Activated CD4-positive, alpha-beta T cell treated with anti-CD3 and anti-CD28 coated beads, Interleukin-2, amount 50 U/mL, for 48 hours (primary cell): ENCODE measurements at regions not wholly inside any gene's neighbourhood (a gene's known extent, or its start where the extent isn't known, plus 50 kb on each side); places are given as distances from the start of the nearest gene placed in this dataset.
"Not testable (repeated sequence)": the region's sequence is repeated elsewhere in the genome, so short reads cannot be mapped to it uniquely, and the experiment has no call there.

ENCODE experiments used
- DNase-seq, 2 experiments: peaks; one replicate each; pipeline ENCODE4 v3.0.0-alpha.2; 2020

DNA sequence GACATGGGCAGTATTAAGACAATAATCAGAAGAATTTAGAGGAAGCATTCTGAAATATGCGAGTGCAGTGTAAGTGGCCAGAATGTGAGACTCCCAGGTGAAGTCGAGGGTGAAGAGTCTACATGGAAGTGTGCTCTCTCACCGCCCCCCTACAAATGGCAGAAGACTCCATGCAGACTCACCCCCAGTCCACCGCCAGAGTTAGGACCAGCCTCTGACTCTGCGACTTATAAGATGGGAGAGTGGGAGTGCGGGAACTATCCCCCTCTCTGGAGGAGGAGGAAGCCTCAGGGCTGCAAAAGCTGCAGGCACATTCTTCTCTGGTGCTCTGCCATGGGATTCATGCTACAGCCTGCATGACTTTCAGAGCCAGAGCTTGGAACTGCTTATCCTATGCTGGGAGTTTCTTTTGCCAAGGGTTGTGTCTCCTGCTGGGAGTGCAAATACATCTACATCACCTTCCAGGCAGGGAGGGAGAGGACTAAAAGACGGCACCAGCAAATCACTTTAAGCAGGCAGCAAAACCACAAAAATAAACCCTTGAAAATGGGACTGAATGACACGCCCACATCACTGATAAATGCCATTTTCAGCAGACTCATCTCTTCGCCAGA, 206.7 kb upstream of the SULF2 start:
- no peak for DNase-seq

DNA sequence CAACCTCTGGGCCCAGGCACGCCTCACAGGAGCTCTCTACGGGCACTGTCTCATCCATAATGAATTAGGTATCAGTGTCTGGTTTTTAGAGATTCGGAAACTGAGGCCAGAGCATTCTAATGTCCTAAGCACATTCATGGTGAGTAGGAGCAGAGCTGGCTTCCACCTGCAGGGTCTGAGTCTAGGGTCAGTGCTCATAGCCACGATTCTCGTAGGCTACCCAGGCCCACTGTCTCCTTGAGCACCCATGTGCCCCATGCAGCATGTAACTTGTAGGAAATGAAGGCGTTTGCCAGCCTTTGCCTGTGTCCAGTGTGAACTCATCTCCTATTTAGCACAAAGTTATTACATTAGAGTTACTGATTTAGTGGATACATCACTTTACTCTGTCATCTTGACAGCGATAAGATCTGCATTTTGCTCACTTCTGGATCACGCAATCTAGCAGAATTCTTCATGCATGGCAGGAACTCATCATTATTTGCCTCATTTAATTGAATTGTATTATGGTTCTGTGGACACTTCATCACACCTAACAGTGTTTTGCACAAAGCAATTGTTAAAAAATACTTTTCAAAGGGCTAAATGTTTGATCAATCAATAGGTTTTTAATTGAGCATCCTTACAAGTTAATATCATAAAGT, 205.3 kb upstream of the SULF2 start:
- no peak for DNase-seq

GRCh38 chr20:47989957-47990356, 204.7 kb upstream of the SULF2 start:
- DNase-seq, result no peak

DNA sequence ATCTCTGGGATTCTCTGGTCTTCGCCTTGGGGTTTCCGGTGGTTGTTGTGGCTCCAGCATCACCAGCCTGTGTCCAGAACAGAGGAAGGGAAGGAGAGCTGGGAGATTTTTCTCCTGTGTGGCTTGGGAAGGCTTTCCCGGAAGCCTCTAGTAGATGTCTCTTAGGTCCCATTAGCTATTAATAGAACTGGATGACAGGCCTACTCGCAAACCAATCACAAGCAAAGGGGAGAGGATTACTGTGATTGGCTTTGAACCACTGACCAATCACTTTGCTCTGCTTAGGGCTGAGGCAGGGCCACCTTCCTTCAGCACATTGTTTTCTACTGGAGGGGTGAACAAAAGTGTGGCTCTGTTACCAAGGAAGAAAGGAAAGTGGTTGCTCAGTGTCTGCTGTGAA, 203.4 kb upstream of the SULF2 start:
- no peak for DNase-seq

DNA sequence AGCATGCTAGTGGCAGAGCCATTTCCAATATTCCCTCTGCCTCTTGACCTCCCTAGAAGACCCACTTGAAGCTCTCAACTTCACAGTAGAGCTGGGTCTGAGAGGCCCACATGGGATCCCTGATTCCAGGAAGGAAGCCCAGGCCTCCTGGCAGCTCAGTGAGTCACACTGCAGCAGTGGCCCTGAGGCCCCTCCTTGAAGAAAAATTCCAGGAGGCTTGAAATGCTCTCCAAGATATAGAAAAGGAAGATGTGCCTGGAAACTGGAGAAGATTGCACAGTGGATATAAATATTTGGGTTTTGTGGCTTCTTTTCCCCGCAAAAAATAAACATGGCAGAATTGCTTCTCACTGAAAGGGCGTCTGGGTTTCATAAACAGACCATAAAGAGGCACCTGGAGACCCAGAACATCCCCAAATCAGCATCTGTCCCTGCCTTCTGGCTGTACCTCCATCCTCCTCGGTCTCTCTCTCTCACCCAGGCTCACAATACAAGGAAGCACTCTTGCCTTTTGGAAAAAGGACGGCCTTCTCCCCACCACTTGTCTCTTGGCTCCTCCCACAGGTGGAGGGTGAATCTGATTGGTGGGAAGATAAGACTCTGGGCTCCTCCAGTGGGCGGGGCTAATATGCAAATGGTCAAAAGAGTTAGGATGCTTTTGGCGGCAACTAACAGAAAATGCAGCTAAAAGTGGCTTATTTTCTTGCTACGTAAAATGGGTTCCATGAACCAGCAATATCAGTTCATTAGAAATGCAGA, 200.0 kb upstream of the SULF2 start:
- DNase-seq, result no peak

- no peak for DNase-seq
Measured at GRCh38 chr20:47984437-47984836, 199.2 kb upstream of the SULF2 start.

DNA sequence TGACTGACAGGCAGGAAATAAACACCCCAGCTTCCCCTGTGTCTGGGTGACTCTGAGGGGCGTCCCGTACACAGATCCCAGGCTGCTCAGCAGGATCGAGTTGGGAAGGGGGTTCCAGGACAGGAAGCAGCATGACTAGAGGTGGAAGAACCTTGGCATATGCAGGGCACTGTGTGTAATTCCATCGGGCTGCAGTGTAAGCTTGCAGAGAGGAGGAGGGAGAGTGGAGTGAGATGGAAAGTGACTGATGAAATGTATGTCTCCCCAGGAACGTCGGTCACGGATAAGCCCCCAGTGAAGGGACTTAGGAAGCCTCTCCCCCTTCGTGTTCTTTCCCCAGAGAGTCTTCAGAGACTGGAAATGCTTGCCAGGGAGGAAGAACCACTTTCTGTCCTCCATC, 198.4 kb upstream of the SULF2 start:
- not testable (repeated sequence) for DNase-seq

DNA sequence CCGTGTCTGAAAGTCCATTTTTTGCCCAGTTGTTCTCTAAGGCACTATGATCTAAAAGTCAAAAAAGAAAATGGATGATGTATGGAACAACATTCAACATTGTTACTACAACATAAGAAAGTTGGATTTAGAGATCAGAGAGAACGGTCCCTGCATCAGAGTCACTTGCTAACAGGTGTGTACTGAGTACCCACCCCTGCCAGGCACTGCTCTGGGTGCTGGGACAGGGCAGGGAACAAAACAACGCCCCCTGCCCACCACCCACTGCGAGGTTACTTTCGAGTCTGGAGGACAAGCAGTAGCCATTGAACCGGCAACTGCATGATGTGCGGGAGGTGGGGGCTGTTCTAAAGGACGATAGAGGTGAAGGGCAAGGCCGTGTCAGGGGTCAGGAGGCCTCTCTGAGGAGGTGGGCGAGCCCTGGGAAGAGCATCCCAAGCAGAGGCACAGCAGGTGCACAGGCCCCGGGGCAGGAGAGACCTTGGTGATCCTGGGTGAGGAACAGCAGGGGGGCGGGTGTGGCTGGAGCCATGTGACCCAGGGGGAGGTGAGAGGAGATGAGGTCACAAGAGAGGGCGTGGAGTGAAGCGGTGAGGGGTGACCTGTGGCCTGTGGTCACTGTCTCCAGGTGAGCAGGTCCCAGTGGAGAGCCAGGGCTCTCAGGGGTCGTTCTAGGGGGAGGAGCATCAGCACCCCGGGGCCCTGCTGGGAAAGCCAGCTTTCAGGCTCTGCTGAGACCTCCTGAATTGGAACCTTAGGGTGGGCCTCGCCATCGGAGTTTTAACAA, 197.5 kb upstream of the SULF2 start:
- DNase-seq, result no peak

DNA sequence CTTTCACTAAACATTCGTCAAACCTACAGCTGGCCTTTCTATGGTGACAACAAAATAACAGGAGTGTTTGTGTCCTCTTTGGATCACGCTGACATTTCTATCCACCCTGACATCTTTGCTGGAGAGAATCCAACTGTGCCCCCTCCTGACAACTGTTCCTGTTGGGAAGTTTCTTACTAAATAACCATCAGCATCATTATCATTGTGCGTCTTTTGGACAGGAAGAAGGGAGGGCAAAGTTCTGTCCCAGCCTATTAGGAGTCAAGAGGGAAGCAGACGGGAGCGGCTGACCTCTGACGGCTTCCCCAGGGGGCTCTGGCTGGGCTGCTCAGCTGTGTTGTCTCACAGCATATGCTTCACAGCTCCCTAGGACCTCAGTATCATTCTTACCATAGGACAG, 195.9 kb upstream of the SULF2 start:
- DNase-seq, result no peak

- DNase-seq, result no peak
Measured at GRCh38 chr20:47980336-47981177, 195.3 kb upstream of the SULF2 start.

DNA sequence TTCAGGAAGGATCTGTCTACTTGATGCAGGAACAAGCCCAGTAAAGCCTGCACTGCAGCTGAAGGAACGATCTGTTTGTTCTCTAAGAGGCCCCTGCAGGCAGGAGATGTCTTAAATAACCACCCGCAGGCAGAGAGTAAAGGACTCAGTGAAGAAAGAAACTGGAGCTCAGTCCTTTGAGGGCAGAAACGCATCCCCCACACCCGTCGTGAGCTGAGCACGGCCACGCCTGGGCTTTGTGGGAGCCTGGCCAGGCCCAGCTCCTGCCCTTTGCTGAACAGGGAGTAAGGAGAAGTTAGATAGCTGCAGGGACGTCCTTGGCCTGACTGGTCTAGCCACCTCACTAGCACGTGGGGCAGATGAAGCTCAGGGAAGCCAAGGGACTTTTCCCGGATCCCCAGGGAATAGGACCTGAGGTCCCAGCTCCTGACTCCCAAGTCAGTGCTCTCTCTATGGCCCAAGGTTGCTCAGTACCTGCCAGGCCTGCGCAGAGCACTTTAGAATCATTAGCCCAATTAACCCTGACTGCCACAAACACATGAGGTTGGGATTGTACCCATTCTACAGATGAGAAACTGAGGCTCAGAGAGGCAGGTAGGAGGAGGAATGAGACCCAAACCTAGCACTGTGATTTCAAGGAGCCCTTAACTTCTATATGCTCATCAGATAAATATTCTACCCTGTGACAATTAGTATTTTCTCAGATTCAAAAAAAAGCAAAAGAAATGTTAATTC, 194.2 kb upstream of the SULF2 start:
- DNase-seq, result not testable (repeated sequence)

DNA sequence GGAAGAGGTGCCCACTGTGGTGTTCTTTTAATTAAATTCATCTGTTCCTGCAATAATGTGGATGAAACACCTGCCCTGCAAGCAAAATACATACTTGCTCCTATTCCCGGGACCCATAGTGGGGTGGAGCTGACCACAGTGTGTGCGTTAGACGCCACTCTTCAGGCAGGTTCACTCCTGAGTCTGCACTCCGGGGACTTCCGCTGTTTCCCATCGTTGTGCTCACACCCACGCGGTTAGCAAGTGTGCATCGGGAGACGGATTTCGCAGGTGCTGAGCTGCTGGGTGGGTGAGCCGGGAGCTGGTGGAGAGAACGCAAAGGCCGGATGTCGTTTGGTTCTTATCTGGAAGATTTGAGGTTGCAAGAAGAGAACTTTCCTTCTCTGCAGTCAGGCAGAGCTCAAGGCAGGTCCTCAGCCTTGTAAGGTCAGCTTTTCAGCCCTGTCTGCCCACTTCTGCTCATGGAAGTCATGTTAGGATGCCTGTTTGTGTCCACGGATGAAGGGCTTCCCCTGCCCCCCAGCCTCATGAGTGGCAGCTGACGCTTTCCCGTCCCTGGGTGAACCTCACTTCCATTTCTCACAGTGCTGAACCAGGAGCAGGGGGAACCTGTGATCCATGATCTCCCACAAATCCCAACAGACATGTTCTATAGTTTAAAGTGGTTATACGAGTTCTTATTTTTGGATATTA, 193.3 kb upstream of the SULF2 start:
- not testable (repeated sequence) for DNase-seq

DNA sequence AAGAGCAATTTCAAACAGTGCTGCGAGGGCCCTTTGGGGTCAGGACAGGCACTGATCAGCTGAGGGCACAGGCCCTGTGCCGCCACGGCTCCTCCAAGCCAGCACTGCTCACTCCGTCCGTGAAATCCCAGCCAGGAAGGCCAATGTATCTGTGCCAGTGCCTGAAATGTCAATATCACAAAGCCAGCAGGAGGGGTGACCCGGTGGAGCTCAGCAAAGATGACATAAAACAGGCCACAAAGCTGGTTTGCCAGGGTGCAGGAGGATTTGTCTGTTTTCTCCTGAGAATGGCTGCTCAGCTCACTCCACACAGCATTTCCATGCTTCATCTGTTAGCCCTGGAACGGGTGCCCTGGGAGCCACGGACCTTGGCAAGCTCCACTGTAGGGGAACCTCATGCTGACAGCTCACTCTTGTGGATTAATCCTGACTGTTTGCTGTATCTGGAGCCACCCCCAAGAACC, 192.5 kb upstream of the SULF2 start:
- not testable (repeated sequence) for DNase-seq

- DNase-seq, result not testable (repeated sequence)
Measured at GRCh38 chr20:47977017-47977788, 191.9 kb upstream of the SULF2 start.

- DNase-seq, result no peak
Measured at GRCh38 chr20:47974234-47974878, 189.1 kb upstream of the SULF2 start.

DNA sequence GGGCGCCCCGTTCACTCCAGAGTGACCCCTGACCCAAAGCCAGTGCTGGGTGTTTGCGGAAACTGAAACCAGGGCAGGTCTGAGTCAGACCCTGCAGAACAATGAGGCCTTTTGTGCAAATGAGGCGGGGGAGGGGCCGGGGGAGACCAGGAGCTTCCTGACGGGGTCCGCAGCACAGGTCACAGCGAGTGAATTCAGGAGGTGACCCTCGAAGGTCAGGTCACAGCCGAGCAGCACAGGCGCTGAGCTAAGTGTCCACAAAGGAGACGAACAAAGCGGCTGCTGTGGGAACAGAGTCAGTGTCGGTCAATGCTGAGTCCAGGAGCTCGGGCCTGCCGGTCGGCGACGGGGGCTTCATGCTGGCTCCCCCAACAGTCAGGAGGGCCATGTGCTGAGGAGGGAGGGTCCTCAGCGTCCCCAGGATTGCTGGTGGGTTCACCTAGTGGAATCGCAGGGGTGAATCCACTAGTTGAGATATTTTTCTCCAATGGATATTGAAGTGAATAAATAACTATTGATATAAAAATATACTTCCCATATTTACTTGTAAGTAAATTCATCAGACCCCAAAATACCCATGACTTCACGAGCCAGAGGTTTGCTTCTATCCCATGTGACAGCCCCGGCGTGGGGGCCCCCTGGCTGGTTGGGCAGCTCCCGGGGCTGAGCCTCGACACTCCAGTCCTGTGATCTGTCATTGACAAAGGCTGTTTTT, 188.4 kb upstream of the SULF2 start:
- no peak for DNase-seq

DNA sequence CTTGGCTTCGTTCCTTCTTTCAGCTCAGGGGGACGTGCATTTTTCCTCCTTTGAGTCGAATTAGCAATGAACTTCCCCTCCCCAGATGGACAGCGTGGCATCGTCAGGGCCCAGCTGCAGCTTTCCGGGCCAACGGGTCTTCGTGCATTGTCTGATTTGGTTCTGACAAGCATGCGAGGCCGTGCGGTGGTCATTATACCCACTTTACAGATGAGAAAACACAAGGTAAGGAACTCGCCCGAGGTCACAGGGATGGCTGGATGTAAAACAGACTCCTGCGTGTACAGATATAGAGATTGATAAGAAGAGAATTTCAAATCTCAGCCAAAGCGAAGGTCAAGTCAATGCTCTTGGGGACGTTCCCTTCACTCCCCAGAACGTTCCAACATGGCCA, 187.6 kb upstream of the SULF2 start:
- no peak for DNase-seq

DNA sequence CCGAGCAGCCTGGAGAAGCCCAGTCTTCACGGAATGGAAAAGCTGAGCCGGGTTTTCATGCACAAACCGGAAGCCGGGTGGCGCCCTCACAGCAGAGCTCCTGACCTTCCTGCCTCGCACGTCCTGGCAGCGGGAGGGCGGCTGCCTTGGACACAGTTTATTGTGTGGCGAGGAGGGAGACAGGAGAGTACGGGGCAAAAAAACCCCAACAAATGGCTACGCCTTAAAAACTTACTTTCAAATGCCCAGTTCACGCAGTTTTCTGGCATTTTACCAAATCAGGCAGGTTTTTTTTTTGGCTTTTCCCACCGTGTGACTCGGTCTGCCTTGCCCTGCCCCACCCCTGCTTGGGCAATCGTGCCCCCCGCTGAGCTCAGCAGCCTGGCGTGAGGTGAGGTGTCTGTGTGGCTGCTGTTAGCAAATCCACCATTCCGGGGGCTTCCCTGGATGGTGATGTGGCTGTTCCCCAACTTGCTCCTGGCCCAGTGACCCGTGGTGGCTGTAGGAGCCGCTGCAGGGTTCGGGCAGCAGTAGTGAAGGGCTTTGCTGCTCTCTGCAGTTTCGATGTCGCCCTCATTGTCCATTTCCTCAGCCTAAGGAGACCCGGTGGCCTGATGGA, 187.1 kb upstream of the SULF2 start:
- not testable (repeated sequence) for DNase-seq
